ENCODE measurements at regions not wholly inside any gene's neighbourhood (a gene's known extent, or its start where the extent isn't known, plus 50 kb on each side); places are given as distances from the start of the nearest gene placed in this dataset.
"Not testable (repeated sequence)": the region's sequence is repeated elsewhere in the genome, so short reads cannot be mapped to it uniquely, and the experiment has no call there.

DNA sequence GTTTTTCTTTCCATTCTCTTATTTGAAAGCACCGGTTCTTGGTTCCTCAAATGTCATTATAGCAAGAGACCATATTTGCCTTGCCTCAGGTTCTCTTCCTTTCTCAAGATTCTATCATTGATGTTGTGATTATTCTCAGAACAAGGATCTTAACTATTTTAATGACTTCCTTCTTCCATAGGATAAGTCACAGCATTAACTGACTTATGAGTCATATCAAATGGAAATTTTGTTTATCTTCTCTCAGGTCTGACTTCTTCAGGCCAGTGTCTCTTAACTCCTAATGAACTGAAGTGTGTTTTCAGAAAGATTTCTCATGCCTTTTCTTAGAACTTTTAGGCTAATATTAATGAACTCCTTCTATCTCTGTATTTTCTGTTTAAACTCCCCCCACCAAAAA is 794.6 kb upstream of the LRRN3 start:
- DNase-seq (ENCODE audit: insufficient read length, low spot score) = no peak
- peak; percentile 16 for FAIRE-seq

DNA sequence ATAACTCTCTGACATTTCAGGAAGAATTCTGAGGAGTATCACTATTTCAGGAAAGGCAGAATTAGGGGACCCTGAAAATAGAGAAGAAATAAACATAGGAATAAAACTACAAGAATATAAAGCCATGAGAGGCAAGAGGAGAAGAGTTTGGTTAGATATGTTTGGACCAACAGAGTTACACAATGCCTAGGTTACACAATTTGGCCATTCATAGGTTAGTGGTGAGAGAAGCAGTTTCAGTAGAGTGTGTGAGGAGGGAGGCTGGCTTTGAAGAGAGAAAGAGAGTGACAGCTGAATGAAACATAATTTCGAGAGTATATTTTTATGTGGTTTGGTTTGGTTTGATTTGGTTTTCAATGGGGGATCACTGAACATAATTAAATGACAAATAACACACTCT is 783.2 kb upstream of the LRRN3 start:
- DNase-seq (ENCODE audit: insufficient read length, low spot score) (no peak), FAIRE-seq (no peak)
- TF ChIP-seq, protein P1, sequence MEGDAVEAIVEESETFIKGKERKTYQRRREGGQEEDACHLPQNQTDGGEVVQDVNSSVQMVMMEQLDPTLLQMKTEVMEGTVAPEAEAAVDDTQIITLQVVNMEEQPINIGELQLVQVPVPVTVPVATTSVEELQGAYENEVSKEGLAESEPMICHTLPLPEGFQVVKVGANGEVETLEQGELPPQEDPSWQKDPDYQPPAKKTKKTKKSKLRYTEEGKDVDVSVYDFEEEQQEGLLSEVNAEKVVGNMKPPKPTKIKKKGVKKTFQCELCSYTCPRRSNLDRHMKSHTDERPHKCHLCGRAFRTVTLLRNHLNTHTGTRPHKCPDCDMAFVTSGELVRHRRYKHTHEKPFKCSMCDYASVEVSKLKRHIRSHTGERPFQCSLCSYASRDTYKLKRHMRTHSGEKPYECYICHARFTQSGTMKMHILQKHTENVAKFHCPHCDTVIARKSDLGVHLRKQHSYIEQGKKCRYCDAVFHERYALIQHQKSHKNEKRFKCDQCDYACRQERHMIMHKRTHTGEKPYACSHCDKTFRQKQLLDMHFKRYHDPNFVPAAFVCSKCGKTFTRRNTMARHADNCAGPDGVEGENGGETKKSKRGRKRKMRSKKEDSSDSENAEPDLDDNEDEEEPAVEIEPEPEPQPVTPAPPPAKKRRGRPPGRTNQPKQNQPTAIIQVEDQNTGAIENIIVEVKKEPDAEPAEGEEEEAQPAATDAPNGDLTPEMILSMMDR (IDR thresholded peaks at IDR 0.05; ENCODE audit: insufficient read depth, missing control alignments) = no peak

More for the DNA sequence above, 794.6 kb upstream of the LRRN3 start:
- TF ChIP-seq, protein P1 (IDR thresholded peaks at IDR 0.05; ENCODE audit: insufficient read depth, missing control alignments) = no peak

DNA sequence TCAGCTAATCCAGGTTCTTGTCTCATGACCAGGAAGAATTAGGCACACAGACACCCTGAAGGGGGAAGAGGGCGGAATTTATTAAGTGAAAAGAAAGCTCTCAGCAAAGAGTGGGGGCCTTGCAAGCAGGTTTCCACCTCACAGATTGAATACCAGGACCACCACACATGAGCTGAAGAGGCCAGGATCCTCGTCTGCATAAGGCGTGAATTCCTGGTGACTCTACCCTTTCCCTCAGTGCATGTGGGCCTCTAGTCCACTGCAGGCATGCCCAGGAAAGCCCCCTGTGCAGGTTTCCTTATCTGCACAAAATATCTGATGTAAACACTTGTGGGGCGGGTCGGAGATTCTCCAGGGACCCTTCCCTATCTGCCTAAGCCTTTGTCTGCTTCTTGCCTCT is 782.1 kb upstream of the LRRN3 start:
- TF ChIP-seq, protein P1 (IDR thresholded peaks at IDR 0.05; ENCODE audit: insufficient read depth, missing control alignments) = no peak
- no peak for FAIRE-seq
- DNase-seq (ENCODE audit: insufficient read length, low spot score) = no peak

DNA sequence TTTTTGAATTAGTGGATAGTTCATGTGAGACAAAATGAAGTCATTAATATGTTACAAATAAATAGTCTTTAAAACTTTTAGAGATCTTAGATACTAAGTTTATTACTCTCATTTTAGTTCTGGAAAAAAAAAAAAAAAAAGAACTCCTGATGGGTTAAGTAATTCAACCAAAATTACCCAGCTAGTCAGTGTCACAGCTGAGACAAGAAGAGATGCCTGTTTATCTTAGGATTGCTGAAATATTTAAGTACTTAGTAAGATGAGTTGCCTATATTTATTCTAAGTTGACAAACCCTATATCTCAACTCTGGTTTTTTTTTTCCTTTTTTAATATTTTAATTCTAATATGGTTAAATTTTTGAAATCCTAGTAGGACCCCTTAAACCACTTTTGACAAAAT is 781.0 kb upstream of the LRRN3 start:
- FAIRE-seq = no peak

DNA sequence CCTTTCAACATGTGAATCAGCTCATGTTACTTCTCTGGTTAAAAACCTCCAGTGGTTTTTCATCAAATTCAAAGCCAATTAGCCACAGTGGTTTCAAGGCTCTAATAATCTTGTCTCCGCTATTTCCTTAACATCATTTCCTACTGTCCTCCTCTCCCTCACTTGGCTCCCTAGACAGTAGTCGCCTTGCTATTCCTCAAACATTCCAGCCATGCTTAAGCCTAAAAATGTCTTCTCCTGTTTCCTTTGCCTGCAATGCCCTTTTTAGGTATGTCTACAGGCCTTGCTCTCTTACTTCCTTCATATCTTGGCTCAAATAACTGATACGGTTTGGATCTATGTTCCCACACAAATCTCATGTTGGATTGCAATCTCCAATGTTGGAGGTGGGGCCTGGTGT is 779.4 kb upstream of the LRRN3 start:
- TF ChIP-seq, protein P1 (IDR thresholded peaks at IDR 0.05; ENCODE audit: insufficient read depth, missing control alignments) = no peak
- DNase-seq (ENCODE audit: insufficient read length, low spot score) (no peak), FAIRE-seq (no peak)

More for the DNA sequence above, 781.0 kb upstream of the LRRN3 start:
- no peak for DNase-seq (ENCODE audit: insufficient read length, low spot score)
- TF ChIP-seq, protein P1 (IDR thresholded peaks at IDR 0.05; ENCODE audit: insufficient read depth, missing control alignments) = no peak

DNA sequence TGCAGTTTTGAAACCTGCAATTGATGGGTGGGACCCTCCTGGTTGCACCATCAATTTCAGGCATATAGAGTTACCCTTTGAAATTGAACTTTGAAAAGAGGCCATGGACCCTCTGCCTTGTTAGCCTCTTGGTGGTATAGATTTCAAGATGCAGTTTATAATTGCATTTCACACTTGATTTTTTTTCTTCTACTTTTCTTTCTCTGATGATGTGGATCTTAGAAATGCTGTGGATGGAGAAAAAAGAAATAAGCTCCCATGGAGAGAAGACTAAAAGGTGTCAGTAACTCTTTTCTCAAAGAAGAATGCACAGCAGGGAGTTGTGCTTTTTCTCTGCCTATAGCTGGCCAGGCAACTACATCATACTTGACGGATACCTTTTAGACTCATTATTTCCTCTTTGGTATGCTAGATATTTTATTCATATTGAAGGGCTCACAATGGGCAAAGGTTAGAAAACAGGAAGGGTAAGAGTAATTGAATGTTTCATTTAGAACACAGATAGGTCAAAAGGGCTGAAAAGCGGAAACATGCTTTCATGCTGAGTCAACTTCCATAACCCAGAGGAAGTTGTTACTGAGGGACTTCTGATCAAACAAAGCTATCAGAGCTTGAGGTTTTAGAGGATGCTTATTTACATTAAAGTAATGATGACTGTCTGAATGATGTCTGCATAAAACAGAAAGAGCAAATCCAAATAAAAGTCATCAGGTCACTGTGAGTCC is 773.2 kb upstream of the LRRN3 start:
- TF ChIP-seq, protein P1 (IDR thresholded peaks at IDR 0.05; ENCODE audit: insufficient read depth, missing control alignments) = no peak
- no peak for FAIRE-seq
- no peak for DNase-seq (ENCODE audit: insufficient read length, low spot score)

DNA sequence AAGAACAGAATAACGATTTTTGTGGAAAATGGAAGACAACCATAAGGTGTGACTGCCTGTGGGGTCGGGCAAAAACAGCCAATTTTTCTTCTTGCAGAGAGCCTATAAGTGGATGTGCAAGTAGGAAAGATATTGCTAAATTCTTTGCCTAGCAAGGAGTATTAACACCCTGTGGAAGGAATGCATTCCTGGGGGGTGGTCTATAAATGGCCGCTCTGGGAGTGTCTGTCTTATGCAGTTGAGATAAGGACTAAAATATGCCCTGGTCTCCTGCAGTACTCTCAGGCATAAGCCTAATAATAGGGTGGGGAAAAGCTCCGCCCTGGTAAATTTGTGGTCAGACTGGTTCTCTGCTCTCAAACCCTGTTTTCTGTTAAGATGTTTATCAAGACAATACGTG is 770.6 kb upstream of the LRRN3 start:
- not testable (repeated sequence) for DNase-seq (ENCODE audit: insufficient read length, low spot score); FAIRE-seq
